ENCODE measurements at regions not wholly inside any gene's neighbourhood (a gene's known extent, or its start where the extent isn't known, plus 50 kb on each side); places are given as distances from the start of the nearest gene placed in this dataset.
"Not testable (repeated sequence)": the region's sequence is repeated elsewhere in the genome, so short reads cannot be mapped to it uniquely, and the experiment has no call there.

DNA sequence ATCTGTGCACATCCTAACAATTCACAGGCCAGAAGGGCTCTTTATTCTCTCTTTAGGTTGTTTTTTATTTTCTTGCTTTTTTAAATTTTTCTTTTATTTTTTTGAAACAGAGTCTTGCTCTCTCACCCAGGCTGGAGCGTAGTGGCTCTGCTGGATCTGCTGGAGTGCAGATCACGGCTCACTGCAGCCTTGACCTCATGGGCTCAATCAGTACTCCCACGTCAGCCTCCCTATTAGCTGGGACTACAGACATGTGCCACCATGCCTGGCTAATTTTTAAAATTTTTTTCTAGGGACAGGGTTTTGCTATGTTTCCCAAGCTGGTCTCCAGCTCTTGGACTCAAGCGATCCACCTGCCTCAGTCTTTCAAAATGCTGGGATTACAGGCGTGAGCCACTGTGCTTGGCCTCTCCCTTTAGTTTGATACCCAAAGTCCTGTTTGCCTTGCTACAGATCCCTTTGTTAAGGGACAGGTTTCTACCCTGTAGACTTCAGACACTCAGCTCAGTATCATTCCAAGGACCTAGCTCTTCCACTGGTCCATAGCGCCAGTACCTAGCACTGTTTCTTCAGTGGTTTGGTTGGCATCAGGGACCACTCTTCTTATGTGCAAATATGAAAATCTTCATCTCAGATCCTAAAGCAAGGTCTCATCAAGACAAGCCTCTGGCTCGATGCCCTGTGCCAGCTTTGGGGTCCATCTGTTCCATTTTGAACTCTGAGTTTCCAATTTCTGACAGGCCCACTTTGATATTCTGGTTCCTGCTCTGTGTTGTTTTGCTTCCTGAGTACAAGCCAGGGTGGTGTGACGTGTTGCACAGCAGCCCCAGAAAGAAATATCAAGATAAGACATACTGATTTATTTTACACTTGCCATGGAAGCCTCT is 211.7 kb downstream of the FAT3 start:
- no peak for DNase-seq

- no peak for DNase-seq
Measured at GRCh38 chr11:92439133-92439532, 214.5 kb downstream of the FAT3 start.

GRCh38 chr11:92440701-92441442 is 216.3 kb downstream of the FAT3 start:
- no peak for DNase-seq

- no peak for DNase-seq
Measured at GRCh38 chr11:92441443-92441726, 216.8 kb downstream of the FAT3 start.

DNA sequence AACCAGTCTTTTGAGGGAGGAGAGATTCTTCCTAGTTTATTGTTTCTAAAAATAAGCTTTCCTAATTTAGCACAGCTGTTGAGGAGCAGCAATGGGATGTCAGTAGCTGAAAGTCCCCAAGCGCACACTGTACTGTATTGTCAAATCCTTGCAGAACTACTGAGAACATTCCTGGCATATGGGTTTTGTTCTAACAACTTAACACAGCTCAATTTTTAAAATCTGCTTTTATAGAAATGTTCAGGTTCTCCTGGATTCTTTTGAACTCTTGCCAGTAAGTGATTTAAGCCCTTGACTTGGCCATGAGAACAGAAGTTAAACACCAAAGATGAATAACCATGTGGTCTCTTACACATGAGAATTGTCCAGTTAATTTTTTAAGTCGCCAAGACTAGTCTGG is 218.6 kb downstream of the FAT3 start:
- no peak for DNase-seq

GRCh38 chr11:92447586-92447985 is 223.0 kb downstream of the FAT3 start:
- DNase-seq = no peak

- peak; percentile 49 for DNase-seq
Measured at GRCh38 chr11:92449222-92449621, 224.6 kb downstream of the FAT3 start.

- no peak for DNase-seq
Measured at GRCh38 chr11:92449780-92450179, 225.2 kb downstream of the FAT3 start.

- DNase-seq = peak; percentile 91
Measured at GRCh38 chr11:92451063-92451462, 226.4 kb downstream of the FAT3 start.

DNA sequence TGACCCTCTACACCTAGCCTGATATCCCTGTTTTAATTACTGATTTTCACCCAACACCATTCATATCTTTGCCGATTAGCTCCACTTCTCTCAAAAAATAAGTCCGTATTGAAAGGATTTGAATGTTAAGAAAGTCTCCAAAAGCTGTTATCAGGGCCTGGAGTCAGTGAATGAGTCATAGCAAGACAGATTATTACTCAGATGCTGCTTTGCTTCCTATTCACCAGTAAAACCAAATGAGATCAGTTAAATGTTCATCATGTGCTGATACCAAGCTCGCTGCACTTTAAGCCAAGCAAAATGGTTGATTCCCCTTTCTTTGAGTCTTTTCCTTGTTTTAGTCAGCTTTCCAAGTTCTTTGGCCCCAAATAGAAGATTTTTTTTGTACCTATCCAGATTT is 228.4 kb downstream of the FAT3 start:
- DNase-seq = peak; percentile 35

- peak; percentile 95 for DNase-seq
Measured at GRCh38 chr11:92455210-92455790, 230.7 kb downstream of the FAT3 start.

DNA sequence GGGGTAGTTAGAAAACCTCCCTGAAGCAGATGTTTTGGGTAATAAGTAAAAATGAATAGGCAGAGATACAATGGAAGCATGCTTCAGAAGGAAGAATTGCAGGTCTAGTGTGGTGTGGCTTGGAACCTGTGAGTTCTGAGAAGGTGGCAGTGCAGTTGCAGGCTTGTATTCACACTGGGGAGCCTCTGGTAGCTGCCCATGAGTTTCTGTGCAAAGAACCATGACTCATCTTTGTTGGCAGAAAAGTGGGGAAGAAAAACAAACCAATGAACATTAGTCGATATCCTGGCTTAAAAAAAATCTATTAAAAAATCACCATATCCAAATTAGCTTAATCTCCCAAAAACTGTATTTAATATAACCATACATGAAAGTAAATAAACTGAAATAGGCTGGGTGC is 232.6 kb downstream of the FAT3 start:
- DNase-seq = peak; percentile 77

DNA sequence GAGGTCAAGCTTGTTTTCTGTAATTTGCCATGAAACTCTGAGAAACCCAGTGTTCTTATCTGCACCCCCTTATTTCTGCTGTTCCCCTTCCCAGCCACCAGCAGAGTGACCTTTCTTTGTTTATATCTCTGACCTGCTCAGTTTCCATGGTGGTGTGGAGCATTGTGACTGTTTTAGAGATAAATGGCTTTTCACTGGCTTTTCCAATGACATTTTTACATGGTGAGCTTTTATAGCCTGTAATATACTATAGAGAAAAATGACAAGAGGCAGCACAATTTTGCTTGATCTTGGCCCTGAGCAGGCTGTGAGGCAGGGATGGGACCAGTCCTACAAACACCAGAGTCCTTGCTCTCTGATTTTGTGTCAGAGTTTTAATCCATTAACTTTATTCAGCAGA is 233.9 kb downstream of the FAT3 start:
- DNase-seq = no peak

DNA sequence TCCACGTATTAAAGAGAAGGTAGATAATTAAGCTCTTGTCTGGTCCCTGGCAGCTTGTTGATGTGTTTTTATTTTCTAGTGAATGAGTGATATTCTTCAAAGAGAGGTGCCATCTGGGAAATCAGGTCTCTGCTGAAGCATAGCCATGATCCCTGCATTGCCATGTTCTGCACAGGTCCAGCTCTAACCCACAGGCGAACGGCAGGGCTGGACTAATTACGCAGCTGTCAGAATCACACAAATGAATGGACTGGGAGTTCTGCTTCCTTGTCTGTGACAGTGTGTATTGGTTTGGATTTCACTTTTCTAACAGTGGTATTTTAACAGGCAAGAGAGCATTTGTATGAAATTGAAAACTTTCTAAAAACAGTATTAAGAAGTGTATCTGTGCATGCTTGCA is 235.6 kb downstream of the FAT3 start:
- DNase-seq = peak; percentile 76

DNA sequence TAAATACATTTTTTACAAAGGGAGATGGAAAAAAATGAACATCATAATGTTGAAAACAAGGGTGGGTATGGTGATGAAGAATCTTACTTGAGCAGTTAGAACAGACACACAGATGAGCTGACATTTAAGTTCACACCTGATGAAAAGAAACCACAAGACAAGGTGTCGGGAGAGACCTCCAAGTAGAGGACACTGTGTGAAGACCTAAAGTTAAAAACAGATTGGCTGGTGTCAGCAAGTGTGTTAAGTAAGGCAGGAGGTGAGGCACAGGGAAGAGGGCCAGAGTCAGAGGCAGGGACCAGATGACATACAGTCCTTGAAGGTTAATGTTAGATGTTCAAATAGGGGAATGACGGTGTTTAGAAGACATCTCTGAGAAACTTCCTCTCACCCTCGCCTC is 236.8 kb downstream of the FAT3 start:
- DNase-seq = no peak

DNA sequence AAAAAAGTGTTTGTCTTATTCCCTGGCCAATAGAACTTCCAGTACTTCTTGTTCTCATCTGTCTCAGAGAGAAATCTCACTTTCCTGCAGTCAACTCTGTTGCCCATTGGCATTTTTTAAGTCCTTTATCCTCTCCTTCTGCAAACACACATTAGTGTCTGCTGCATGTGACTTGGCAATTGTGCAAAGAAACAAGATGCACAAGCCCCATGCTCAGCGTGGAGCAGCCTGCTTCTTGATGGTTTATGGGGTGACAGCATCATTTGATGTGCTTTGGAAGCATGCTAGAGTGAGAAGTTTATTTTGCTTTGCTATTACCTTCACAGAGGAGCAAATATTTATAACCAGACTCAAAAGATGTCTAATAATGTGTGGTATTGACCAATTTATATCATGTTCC is 238.2 kb downstream of the FAT3 start:
- DNase-seq = peak; percentile 71

DNA sequence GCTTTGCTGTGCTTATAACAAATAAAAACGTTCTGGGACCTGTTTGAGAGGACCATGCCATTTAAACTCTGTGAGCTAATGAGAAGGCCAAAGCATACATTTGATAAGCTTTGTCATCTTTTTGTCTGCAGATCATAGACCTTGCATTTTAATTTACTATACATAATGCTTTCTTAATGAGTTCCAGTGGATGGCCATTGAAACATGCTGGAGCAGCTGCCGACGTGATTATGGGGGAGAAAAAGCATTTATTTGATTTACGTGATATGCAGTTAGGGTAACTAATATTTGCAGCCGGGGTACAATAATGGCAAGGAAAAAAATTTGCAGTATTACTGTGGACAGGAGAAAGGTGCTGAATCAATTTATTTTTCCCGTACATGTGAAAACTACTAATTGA is 240.2 kb downstream of the FAT3 start:
- peak; percentile 59 for DNase-seq

- DNase-seq = not testable (repeated sequence)
Measured at GRCh38 chr11:92465410-92465809, 240.8 kb downstream of the FAT3 start.

GRCh38 chr11:92473736-92474135 is 249.1 kb downstream of the FAT3 start:
- DNase-seq = no peak

GRCh38 chr11:92475316-92475715 is 250.7 kb downstream of the FAT3 start:
- DNase-seq = peak; percentile 26

GRCh38 chr11:92475819-92476218 is 251.2 kb downstream of the FAT3 start:
- peak; percentile 72 for DNase-seq

- peak; percentile 98 for DNase-seq
Measured at GRCh38 chr11:92477686-92478085, 253.1 kb downstream of the FAT3 start.

- no peak for DNase-seq
Measured at GRCh38 chr11:92480499-92480898, 255.9 kb downstream of the FAT3 start.

DNA sequence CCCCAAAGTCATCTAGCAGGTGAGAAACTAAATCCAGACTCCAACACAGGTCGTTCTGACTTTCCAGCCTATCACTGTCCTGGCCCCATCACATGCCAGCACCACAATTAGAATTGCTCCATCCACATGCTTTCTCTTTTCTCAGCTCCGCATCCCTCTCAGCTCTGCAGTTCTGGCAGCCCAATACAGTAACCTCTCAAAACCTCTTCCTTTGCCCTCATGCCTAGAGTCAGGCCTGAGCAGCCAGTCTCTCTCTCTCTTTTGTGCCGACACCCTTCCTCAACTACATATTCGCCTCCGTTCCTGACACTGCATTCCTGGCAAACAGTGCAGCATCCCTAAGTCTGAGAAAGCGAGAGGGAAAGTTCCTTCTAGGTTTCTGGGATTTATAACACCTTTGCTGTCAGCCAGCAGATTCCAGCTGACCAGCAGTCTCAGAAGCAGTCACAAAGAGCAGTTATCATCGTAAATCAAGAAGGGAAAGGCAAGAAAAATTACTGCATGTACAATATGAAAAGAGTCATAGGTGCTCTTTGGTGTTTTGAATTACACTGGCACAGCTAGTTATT is 258.0 kb downstream of the FAT3 start:
- DNase-seq = peak; percentile 86

Measured in NCI-H69 (cell line).